HG02943 (cell line): ENCODE measurements at regions not wholly inside any gene's neighbourhood (a gene's known extent, or its start where the extent isn't known, plus 50 kb on each side); places are given as distances from the start of the nearest gene placed in this dataset.
"Not testable (repeated sequence)": the region's sequence is repeated elsewhere in the genome, so short reads cannot be mapped to it uniquely, and the experiment has no call there.

Source experiments
- ATAC-seq: cut with Tn5 transposase; IDR thresholded peaks from one replicate; pipeline ENCODE4 v1.9.1; 2021; ENCODE audit warnings: mild to moderate bottlenecking, low read depth, moderate library complexity; ENCODE audit not compliant: unreplicated experiment

DNA sequence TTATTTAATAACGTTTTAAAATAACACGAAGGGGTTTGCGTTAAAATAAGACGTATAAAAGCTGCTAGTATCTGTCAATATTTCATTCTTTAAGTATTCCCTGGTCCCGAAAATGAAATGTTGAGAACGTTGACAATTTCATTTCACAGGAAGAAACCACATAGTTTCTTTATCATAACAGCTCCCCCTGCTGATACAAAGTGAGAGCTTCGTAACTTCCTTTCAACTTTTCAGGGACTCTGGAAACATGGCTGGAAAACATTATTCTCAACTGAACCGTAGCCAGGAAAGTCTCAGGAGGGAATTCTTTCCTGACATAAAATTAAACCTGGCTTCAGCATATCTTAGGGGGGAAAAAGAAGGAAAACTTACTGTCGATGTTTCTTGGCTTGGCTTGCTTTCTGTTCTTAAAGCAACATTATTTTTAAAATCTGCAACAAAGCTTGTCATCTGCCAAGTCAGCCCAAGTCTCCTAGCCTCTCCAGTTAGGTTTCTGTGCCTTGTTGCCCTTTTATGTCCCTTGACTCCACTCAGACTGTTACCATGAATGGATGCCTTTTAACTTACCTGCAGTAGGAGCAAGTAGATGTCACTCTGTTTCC lies 122.9 kb upstream of the DAB2 start:
- no peak for ATAC-seq

DNA sequence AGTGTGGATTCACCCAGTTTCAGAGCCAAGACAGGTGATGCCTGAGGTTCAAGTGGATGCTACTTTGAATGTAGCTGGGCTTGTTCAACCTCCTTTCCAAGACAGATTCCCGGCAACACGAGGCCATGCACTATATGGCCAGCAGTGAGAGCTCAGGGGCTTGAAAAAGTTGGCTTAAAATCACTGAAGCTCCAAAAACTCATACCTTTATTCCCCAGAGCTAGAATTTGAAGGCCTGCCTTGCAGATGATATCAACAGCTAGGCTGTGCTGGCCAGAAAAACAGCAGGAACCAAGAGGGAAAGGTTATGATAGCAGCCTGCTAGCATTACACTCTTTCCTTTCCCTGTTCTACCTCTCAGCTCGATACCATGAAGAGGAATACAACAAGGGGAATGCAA lies 120.2 kb upstream of the DAB2 start:
- no peak for ATAC-seq

- no peak for ATAC-seq
These were observed 118.6 kb upstream of the DAB2 start for GRCh38 chr5:39543335-39543734.

- ATAC-seq = no peak
These were observed 117.9 kb upstream of the DAB2 start for GRCh38 chr5:39542511-39543285.

GRCh38 chr5:39541920-39542319 lies 117.1 kb upstream of the DAB2 start:
- no peak for ATAC-seq

DNA sequence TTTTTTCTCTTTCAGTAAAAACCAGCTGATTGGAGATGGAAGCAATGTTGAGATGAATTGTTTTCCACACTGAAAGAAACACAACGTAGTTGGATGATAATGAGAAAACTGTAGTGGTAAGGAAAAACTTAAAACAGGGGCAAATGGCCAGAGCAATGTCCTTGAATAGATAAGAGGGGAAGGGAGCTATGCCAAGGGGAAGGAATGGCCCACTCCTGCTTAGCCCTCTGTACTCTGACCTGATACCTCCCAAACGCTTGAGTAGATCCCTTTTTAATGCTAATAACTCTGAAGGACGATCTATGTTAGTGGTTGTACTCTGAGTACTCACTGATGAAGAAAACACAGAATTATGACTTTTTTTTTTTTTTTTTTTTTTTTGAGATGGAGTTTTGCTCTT lies 114.7 kb upstream of the DAB2 start:
- ATAC-seq = no peak

- ATAC-seq = no peak
These were observed 109.9 kb upstream of the DAB2 start for GRCh38 chr5:39534690-39535089.

GRCh38 chr5:39533749-39534148 lies 109.0 kb upstream of the DAB2 start:
- no peak for ATAC-seq

DNA sequence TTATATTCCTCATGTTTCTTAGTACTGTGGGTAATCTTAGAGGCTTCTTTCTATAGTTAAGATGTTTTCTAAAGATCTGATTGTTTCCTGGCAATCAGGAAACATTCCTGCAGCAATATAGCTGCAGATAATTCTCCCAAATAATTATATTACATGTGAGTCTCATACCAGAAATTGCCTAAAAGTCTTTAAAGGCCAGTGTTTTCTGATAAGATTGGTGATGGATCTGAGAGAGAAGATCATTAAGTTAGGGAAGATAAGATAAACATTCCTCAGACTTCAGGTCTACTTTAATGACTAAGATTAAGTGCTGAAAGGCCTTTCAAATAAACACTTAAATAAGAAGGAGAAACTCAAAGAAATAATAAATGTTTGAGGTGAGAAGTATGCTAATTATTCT lies 107.7 kb upstream of the DAB2 start:
- no peak for ATAC-seq

- no peak for ATAC-seq
These were observed 106.5 kb upstream of the DAB2 start for GRCh38 chr5:39531306-39531705.

GRCh38 chr5:39526914-39527477 lies 102.2 kb upstream of the DAB2 start:
- ATAC-seq = no peak

GRCh38 chr5:39525781-39526180 lies 101.0 kb upstream of the DAB2 start:
- not testable (repeated sequence) for ATAC-seq

- ATAC-seq = no peak
These were observed 100.5 kb upstream of the DAB2 start for GRCh38 chr5:39525271-39525670.

GRCh38 chr5:39523821-39524220 lies 99.0 kb upstream of the DAB2 start:
- no peak for ATAC-seq

- no peak for ATAC-seq
These were observed 97.3 kb upstream of the DAB2 start for GRCh38 chr5:39521940-39522590.

DNA sequence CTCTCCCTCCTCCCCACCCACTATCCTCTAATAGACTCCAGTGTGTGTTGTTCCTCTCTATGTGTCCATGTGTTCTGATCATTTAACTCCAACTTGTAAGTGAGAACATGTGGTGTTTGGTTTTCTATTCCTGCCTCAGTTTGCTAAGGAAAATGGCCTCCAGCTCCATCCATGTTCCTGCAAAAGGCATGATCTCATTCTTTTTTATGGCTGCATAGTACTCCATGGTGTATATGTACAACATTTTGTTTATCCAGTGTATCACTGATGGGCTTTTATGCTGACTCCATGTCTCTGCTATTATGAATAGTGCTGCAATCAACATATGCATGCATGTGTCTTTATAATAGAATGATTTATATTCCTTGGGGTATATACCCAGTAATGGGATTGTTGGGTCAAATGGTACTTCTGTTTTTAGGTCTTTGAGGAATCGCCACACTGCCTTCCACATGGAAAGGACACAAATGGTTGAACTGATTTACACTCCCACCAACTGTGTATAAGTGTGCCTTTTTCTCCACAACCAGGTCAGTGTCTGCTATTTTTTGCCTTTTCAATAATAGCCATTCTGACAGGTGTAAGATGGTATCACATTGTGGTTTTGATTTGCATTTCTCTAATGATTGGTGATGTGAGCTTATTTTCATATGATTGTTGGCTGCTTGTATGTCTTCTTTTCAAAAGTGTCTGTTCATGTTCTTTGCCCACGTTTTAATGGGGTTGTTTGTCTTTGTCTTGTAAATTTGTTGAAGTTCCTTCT lies 96.5 kb upstream of the DAB2 start:
- no peak for ATAC-seq

DNA sequence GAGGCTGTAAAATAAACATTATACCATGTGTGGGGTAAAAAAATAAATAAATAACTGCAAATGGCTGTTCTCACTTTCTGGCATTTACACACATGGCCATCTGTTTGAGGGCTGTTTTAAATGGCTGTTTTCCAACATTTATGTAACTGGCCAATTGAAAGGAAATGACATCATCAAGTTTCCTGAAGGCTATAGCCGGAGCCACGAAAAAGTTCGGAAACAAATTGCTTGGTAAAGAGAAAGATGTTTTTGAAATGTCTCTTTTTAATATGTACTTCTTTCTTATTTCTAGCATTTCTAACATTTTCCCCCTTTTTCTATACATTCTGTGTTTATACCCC lies 95.4 kb upstream of the DAB2 start:
- no peak for ATAC-seq

GRCh38 chr5:39519566-39520231 lies 94.9 kb upstream of the DAB2 start:
- no peak for ATAC-seq

- ATAC-seq = no peak
These were observed 94.3 kb upstream of the DAB2 start for GRCh38 chr5:39519079-39519478.

GRCh38 chr5:39518516-39518915 lies 93.7 kb upstream of the DAB2 start:
- ATAC-seq = no peak
